ENCODE measurements at regions not wholly inside any gene's neighbourhood (a gene's known extent, or its start where the extent isn't known, plus 50 kb on each side); places are given as distances from the start of the nearest gene placed in this dataset.

- Histone ChIP-seq H3K9me3 (ENCODE audit: control insufficient read depth, insufficient read depth, low read depth, low read length) (no peaks in the 10 kb centered on the region), H3K36me3 (ENCODE audit: control insufficient read depth in 2 of 2, insufficient read depth in 1 of 2, low read length in 2 of 2) (no peaks in the 10 kb centered on the region), H3K4me1 (ENCODE audit: control insufficient read depth, insufficient read depth, low read length) (no peaks in the 10 kb centered on the region), H3K27ac (ENCODE audit: extremely low read depth, low read depth, low read length) (no peak overlapping the region), H3K4me3 (ENCODE audit: low read depth, low read length) (no peak overlapping the region)
- POLR2A ChIA-PET, result no interaction called here
- TF ChIP-seq SP7 (tag by site-specific recombination; IDR thresholded peaks at IDR 0.05), result no peak
- TF ChIP-seq ZNF701 (tag by site-specific recombination; IDR thresholded peaks at IDR 0.05), result no peak
- no peak for TF ChIP-seq ZNF175 (tag by site-specific recombination; IDR thresholded peaks at IDR 0.05)
- TF ChIP-seq ZNF571 (tag by site-specific recombination; IDR thresholded peaks at IDR 0.05), result no peak
- no peak for TF ChIP-seq AEBP2 (tag by site-specific recombination; IDR thresholded peaks at IDR 0.05; ENCODE audit: borderline replicate concordance)
- no peak for TF ChIP-seq ZNF132 (tag by site-specific recombination; IDR thresholded peaks at IDR 0.05; ENCODE audit: borderline replicate concordance)
- TF ChIP-seq ZNF324 (tag by site-specific recombination; IDR thresholded peaks at IDR 0.05), result no peak
- TF ChIP-seq ZNF148 (tag by site-specific recombination; IDR thresholded peaks at IDR 0.05; ENCODE audit: borderline replicate concordance), result no peak
- no peak for TF ChIP-seq REPIN1 (tag by site-specific recombination; IDR thresholded peaks at IDR 0.05; ENCODE audit: low read depth)
- TF ChIP-seq ZNF341 (tag by site-specific recombination; IDR thresholded peaks at IDR 0.05; ENCODE audit: low read depth), result no peak
- no peak for TF ChIP-seq ZFP37 (tag by site-specific recombination; IDR thresholded peaks at IDR 0.05)
- TF ChIP-seq ZNF521 (tag by site-specific recombination; IDR thresholded peaks at IDR 0.05), result no peak
- TF ChIP-seq ZNF791 (tag by site-specific recombination; IDR thresholded peaks at IDR 0.05), result no peak
- TF ChIP-seq ZNF623 (tag by site-specific recombination; IDR thresholded peaks at IDR 0.05), result no peak
- no peak for TF ChIP-seq ZXDB (tag by site-specific recombination; IDR thresholded peaks at IDR 0.05)
- CTCF ChIA-PET, result no interaction called here
These were observed 1172.5 kb downstream of the BCL11B start for GRCh38 chr14:98099527-98099926.

- CTCF ChIA-PET, result no interaction called here
- no peaks in the 10 kb centered on the region for H3K36me3 ChIP-seq (ENCODE audit: control insufficient read depth in 2 of 2, insufficient read depth in 1 of 2, low read length in 2 of 2)
- POLR2A ChIA-PET, result no interaction called here
- TF ChIP-seq ZNF26 (tag by site-specific recombination; IDR thresholded peaks at IDR 0.05) (no peak), WT1 (tag by site-specific recombination; IDR thresholded peaks at IDR 0.05) (no peak), ZNF184 (tag by site-specific recombination; IDR thresholded peaks at IDR 0.05) (no peak), KLF9 (tag by site-specific recombination; IDR thresholded peaks at IDR 0.05; ENCODE audit: low read depth) (no peak), ZNF692 (tag by site-specific recombination; IDR thresholded peaks at IDR 0.05) (no peak), ZBTB10 (tag by site-specific recombination; IDR thresholded peaks at IDR 0.05) (no peak), ZNF645 (tag by site-specific recombination; IDR thresholded peaks at IDR 0.05) (no peak), ZNF677 (tag by site-specific recombination; IDR thresholded peaks at IDR 0.05) (no peak)
These were observed 1170.7 kb downstream of the BCL11B start for GRCh38 chr14:98101323-98101722.

More at GRCh38 chr14:98101323-98101722, 1170.7 kb downstream of the BCL11B start:
- H3K4me3 ChIP-seq (ENCODE audit: low read depth, low read length), result no peak overlapping the region
- no peak overlapping the region for H3K27ac ChIP-seq (ENCODE audit: extremely low read depth, low read depth, low read length)
- H3K9me3 ChIP-seq (ENCODE audit: control insufficient read depth, insufficient read depth, low read depth, low read length), result no peaks in the 10 kb centered on the region
- H3K4me1 ChIP-seq (ENCODE audit: control insufficient read depth, insufficient read depth, low read length), result no peaks in the 10 kb centered on the region
